WTC11 (cell line): ENCODE measurements at regions not wholly inside any gene's neighbourhood (a gene's known extent, or its start where the extent isn't known, plus 50 kb on each side); places are given as distances from the start of the nearest gene placed in this dataset.

Source experiments
- ATAC-seq: fragments of 200-7000 bp; cut with Tn5 transposase; 2 replicates; pipeline ENCODE4 v1.10.0; 2021; ENCODE audit warnings: mild to moderate bottlenecking, moderate library complexity
- CTCF ChIA-PET: fragments of 300-600 bp; sonication (Branson Sonifier 250); formaldehyde crosslinking; loops from one replicate; lab custom pipeline; 2021; ENCODE audit warnings: antibody characterized with exemption; lab: Charles Lee
- POLR2A ChIA-PET: fragments of 350-600 bp; sonication (Branson Sonifier 250); formaldehyde crosslinking; loops from one replicate; lab custom pipeline; 2021; ENCODE audit warnings: antibody characterized with exemption; lab: Charles Lee
- DNase-seq: peaks from one replicate; pipeline ENCODE4 v3.0.0; 2021; ENCODE audit warnings: low spot score
- H3K27ac Mint-ChIP-seq: 2 replicates; pipeline ENCODE4 v1.8.0; 2021; ENCODE audit warnings: mixed read lengths
- H3K27me3 Mint-ChIP-seq: 2 replicates; pipeline ENCODE4 v1.8.0; 2021; ENCODE audit warnings: low read depth, mild to moderate bottlenecking, moderate library complexity, mixed read lengths
- H3K36me3 Mint-ChIP-seq: 2 replicates; pipeline ENCODE4 v1.8.0; 2021; ENCODE audit warnings: mixed read lengths
- H3K4me1 Mint-ChIP-seq: 2 replicates; pipeline ENCODE4 v1.8.0; 2022; ENCODE audit warnings: mixed read lengths
- H3K4me3 Mint-ChIP-seq: 2 replicates; pipeline ENCODE4 v1.8.0; 2021; ENCODE audit warnings: mild to moderate bottlenecking, moderate library complexity, mixed read lengths
- H3K9me3 Mint-ChIP-seq: 2 replicates; pipeline ENCODE4 v1.8.0; 2021; ENCODE audit warnings: mixed read lengths
- FOXJ3 ChIP-seq: sonication (generic); formaldehyde crosslinking; IDR thresholded peaks from 2 replicates; pipeline ENCODE4 v1.9.0; 2021; ENCODE audit warnings: missing genetic modification reagents, mild to moderate bottlenecking, borderline replicate concordance
- JUN ChIP-seq: sonication (generic); formaldehyde crosslinking; IDR thresholded peaks from 2 replicates; pipeline ENCODE4 v1.8.0; 2023; ENCODE audit warnings: mild to moderate bottlenecking, missing genetic modification reagents
- NFE2L1 ChIP-seq: sonication (generic); formaldehyde crosslinking; IDR thresholded peaks from 2 replicates; pipeline ENCODE4 v1.8.1; 2023; ENCODE audit warnings: missing genetic modification reagents
- NR1H2 ChIP-seq: sonication (generic); formaldehyde crosslinking; IDR thresholded peaks from 2 replicates; pipeline ENCODE4 v1.9.0; 2021; ENCODE audit warnings: mild to moderate bottlenecking, moderate library complexity, missing genetic modification reagents
- RORB ChIP-seq: fragments of 250-450 bp; sonication (Bioruptor Pico); IDR thresholded peaks from 2 replicates; pipeline ENCODE4 v1.9.0; 2021; ENCODE audit warnings: mild to moderate bottlenecking
- TP53 ChIP-seq: sonication (generic); formaldehyde crosslinking; IDR thresholded peaks from 2 replicates; pipeline ENCODE4 v1.8.1; 2023; ENCODE audit warnings: mild to moderate bottlenecking, missing genetic modification reagents
- ZNF219 ChIP-seq: sonication (generic); formaldehyde crosslinking; IDR thresholded peaks from 2 replicates; pipeline ENCODE4 v1.8.0; 2023; ENCODE audit warnings: missing genetic modification reagents, mild to moderate bottlenecking, borderline replicate concordance
- ZNF396 ChIP-seq: fragments of 250-450 bp; sonication (Bioruptor Pico); IDR thresholded peaks from 2 replicates; pipeline ENCODE4 v1.8.0; 2021; ENCODE audit warnings: mild to moderate bottlenecking, moderate library complexity, borderline replicate concordance
- TF ChIP-seq, protein P1 (sequence below): sonication (generic); formaldehyde crosslinking; IDR thresholded peaks from 2 replicates; pipeline ENCODE4 v1.8.1; 2023; ENCODE audit warnings: mild to moderate bottlenecking, missing genetic modification reagents
- TF ChIP-seq, protein P2 (sequence below): sonication (generic); formaldehyde crosslinking; IDR thresholded peaks from 2 replicates; pipeline ENCODE4 v1.8.1; 2023; ENCODE audit warnings: mild to moderate bottlenecking, missing genetic modification reagents
- TF ChIP-seq, protein P3 (sequence below): sonication (generic); formaldehyde crosslinking; IDR thresholded peaks from 2 replicates; pipeline ENCODE4 v1.8.0; 2022; ENCODE audit warnings: missing genetic modification reagents
- TF ChIP-seq, protein P4 (sequence below): sonication (generic); formaldehyde crosslinking; IDR thresholded peaks from 2 replicates; pipeline ENCODE4 v1.8.0; 2022; ENCODE audit warnings: mild to moderate bottlenecking, missing genetic modification reagents
- TF ChIP-seq, protein P5 (sequence below): fragments of 250-450 bp; sonication (Bioruptor Pico); IDR thresholded peaks from 2 replicates; pipeline ENCODE4 v1.9.0; 2021; ENCODE audit warnings: mild to moderate bottlenecking
- TF ChIP-seq, protein P6 (sequence below): sonication (generic); formaldehyde crosslinking; IDR thresholded peaks from 2 replicates; pipeline ENCODE4 v1.8.1; 2022; ENCODE audit warnings: low read depth, missing genetic modification reagents, borderline replicate concordance

DNA sequence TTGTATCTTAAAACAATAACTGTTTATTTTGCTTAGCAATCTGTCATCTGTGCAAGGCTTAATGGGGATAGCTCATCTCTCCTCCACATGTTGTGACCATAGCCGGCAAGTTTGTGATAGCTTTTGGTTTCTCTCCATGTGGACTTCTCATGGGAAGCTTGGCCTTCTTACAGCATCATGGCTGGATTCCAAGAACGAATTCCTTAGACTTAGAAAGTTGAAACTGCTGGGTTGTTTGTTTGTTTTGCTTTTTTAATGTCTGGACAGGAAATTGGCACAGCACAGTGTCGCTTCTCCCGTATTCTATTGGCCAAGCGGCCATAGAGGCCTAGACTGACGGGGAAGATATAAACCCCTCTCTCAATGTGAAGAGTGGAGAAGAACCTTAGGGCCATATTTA is 61.0 kb upstream of the PRDM9 start (continued):
- TF ChIP-seq, protein P1, sequence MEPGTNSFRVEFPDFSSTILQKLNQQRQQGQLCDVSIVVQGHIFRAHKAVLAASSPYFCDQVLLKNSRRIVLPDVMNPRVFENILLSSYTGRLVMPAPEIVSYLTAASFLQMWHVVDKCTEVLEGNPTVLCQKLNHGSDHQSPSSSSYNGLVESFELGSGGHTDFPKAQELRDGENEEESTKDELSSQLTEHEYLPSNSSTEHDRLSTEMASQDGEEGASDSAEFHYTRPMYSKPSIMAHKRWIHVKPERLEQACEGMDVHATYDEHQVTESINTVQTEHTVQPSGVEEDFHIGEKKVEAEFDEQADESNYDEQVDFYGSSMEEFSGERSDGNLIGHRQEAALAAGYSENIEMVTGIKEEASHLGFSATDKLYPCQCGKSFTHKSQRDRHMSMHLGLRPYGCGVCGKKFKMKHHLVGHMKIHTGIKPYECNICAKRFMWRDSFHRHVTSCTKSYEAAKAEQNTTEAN (CRISPR knock-in tag), result no peak
- TF ChIP-seq, protein P2, sequence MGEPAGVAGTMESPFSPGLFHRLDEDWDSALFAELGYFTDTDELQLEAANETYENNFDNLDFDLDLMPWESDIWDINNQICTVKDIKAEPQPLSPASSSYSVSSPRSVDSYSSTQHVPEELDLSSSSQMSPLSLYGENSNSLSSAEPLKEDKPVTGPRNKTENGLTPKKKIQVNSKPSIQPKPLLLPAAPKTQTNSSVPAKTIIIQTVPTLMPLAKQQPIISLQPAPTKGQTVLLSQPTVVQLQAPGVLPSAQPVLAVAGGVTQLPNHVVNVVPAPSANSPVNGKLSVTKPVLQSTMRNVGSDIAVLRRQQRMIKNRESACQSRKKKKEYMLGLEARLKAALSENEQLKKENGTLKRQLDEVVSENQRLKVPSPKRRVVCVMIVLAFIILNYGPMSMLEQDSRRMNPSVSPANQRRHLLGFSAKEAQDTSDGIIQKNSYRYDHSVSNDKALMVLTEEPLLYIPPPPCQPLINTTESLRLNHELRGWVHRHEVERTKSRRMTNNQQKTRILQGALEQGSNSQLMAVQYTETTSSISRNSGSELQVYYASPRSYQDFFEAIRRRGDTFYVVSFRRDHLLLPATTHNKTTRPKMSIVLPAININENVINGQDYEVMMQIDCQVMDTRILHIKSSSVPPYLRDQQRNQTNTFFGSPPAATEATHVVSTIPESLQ (CRISPR knock-in tag), result no peak
- TF ChIP-seq JUN (CRISPR knock-in tag), result no peak

DNA sequence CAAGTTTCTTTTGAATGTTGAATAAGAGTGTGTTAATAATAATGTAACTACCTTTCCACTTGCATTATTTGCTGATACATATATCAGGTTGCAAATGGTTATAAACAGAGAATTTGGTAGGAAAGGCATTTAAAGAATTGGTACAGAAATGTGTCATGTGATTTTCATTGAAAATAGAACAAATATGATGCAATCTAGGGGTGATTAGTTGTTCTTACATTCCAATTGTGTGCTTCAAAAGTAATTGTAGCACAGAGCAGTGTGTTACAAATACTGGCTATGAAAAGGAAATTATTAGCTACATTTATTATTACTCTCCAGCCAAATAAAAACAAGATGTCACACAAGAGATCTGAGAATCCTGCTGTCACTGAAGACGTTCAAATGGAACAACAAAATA is 61.8 kb upstream of the PRDM9 start:
- Mint-ChIP-seq H3K9me3 (peaks cover 7% of the 10 kb centered on the region), H3K4me3 (no peak overlapping the region), H3K4me1 (0 out of 2 replicates have a peak, but pooled peaks cover 3% of the 10 kb centered on the region), H3K36me3 (no peaks in the 10 kb centered on the region), H3K27me3 (no peaks in the 10 kb centered on the region; the same call in 1 of the 2 replicates), H3K27ac (no peak overlapping the region)
- TF ChIP-seq FOXJ3, result no peak
- TF ChIP-seq, protein P3, sequence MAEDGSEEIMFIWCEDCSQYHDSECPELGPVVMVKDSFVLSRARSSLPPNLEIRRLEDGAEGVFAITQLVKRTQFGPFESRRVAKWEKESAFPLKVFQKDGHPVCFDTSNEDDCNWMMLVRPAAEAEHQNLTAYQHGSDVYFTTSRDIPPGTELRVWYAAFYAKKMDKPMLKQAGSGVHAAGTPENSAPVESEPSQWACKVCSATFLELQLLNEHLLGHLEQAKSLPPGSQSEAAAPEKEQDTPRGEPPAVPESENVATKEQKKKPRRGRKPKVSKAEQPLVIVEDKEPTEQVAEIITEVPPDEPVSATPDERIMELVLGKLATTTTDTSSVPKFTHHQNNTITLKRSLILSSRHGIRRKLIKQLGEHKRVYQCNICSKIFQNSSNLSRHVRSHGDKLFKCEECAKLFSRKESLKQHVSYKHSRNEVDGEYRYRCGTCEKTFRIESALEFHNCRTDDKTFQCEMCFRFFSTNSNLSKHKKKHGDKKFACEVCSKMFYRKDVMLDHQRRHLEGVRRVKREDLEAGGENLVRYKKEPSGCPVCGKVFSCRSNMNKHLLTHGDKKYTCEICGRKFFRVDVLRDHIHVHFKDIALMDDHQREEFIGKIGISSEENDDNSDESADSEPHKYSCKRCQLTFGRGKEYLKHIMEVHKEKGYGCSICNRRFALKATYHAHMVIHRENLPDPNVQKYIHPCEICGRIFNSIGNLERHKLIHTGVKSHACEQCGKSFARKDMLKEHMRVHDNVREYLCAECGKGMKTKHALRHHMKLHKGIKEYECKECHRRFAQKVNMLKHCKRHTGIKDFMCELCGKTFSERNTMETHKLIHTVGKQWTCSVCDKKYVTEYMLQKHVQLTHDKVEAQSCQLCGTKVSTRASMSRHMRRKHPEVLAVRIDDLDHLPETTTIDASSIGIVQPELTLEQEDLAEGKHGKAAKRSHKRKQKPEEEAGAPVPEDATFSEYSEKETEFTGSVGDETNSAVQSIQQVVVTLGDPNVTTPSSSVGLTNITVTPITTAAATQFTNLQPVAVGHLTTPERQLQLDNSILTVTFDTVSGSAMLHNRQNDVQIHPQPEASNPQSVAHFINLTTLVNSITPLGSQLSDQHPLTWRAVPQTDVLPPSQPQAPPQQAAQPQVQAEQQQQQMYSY, result no peak
- TF ChIP-seq, protein P4, sequence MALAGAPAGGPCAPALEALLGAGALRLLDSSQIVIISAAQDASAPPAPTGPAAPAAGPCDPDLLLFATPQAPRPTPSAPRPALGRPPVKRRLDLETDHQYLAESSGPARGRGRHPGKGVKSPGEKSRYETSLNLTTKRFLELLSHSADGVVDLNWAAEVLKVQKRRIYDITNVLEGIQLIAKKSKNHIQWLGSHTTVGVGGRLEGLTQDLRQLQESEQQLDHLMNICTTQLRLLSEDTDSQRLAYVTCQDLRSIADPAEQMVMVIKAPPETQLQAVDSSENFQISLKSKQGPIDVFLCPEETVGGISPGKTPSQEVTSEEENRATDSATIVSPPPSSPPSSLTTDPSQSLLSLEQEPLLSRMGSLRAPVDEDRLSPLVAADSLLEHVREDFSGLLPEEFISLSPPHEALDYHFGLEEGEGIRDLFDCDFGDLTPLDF (CRISPR knock-in tag), result no peak
- TF ChIP-seq, protein P5, sequence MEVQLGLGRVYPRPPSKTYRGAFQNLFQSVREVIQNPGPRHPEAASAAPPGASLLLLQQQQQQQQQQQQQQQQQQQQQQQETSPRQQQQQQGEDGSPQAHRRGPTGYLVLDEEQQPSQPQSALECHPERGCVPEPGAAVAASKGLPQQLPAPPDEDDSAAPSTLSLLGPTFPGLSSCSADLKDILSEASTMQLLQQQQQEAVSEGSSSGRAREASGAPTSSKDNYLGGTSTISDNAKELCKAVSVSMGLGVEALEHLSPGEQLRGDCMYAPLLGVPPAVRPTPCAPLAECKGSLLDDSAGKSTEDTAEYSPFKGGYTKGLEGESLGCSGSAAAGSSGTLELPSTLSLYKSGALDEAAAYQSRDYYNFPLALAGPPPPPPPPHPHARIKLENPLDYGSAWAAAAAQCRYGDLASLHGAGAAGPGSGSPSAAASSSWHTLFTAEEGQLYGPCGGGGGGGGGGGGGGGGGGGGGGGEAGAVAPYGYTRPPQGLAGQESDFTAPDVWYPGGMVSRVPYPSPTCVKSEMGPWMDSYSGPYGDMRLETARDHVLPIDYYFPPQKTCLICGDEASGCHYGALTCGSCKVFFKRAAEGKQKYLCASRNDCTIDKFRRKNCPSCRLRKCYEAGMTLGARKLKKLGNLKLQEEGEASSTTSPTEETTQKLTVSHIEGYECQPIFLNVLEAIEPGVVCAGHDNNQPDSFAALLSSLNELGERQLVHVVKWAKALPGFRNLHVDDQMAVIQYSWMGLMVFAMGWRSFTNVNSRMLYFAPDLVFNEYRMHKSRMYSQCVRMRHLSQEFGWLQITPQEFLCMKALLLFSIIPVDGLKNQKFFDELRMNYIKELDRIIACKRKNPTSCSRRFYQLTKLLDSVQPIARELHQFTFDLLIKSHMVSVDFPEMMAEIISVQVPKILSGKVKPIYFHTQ (CRISPR knock-in tag), result no peak
- no peak for TF ChIP-seq RORB (CRISPR knock-in tag)
- TF ChIP-seq, protein P6, sequence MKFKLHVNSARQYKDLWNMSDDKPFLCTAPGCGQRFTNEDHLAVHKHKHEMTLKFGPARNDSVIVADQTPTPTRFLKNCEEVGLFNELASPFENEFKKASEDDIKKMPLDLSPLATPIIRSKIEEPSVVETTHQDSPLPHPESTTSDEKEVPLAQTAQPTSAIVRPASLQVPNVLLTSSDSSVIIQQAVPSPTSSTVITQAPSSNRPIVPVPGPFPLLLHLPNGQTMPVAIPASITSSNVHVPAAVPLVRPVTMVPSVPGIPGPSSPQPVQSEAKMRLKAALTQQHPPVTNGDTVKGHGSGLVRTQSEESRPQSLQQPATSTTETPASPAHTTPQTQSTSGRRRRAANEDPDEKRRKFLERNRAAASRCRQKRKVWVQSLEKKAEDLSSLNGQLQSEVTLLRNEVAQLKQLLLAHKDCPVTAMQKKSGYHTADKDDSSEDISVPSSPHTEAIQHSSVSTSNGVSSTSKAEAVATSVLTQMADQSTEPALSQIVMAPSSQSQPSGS, result no peak
- no peak for TF ChIP-seq NFE2L1
- TF ChIP-seq ZNF396 (CRISPR knock-in tag), result no peak
- TF ChIP-seq ZNF219 (CRISPR knock-in tag), result no peak
- no peak for TF ChIP-seq NR1H2 (CRISPR knock-in tag)
- no peak for TF ChIP-seq TP53
- ATAC-seq (no peak), DNase-seq (no peak)
- CTCF ChIA-PET, result no interaction called here
- POLR2A ChIA-PET, result no interaction called here
